PC-3 (cell line): ENCODE measurements at regions not wholly inside any gene's neighbourhood (a gene's known extent, or its start where the extent isn't known, plus 50 kb on each side); places are given as distances from the start of the nearest gene placed in this dataset.

Source experiments
- ATAC-seq: fragments of 200-7000 bp; cut with Tn5 transposase; 2 replicates; pipeline ENCODE4 v1.9.1; 2020; ENCODE audit warnings: mild to moderate bottlenecking, moderate library complexity
- BruUV-seq: library from RNA; stranded (reverse); fragments of 400-500 nt; replicated peaks from 2 replicates; lab custom pipeline; 2021; lab: Mats Ljungman, UMichigan
- CTCF ChIA-PET: fragments of 300-600 bp; sonication (Branson Sonifier 250); formaldehyde crosslinking; loops from one replicate; lab custom pipeline; 2022; ENCODE audit warnings: antibody characterized with exemption; lab: Charles Lee
- POLR2A ChIA-PET: fragments of 300-600 bp; sonication (Branson Sonifier 250); formaldehyde crosslinking; loops from one replicate; lab custom pipeline; 2022; ENCODE audit warnings: antibody characterized with exemption; ENCODE audit not compliant: unreplicated experiment; lab: Charles Lee
- DNase-seq: peaks from one replicate; pipeline ENCODE4 v3.0.0-alpha.2; 2015
- H2AFZ ChIP-seq: fragments of 300-600 bp; sonication (generic); 2 replicates; pipeline ENCODE4 v1.6.0; 2016; ENCODE audit warnings: antibody characterized with exemption, low read length
- H3F3A ChIP-seq: fragments of 300-600 bp; sonication (generic); one replicate; pipeline ENCODE4 v1.6.0; 2017; ENCODE audit warnings: antibody characterized with exemption, low read length, control low read depth, mild to moderate bottlenecking; ENCODE audit not compliant: unreplicated experiment
- H3K27ac ChIP-seq: fragments of 300-600 bp; sonication (generic); 2 replicates; pipeline ENCODE4 v1.5.1; 2016; ENCODE audit warnings: mild to moderate bottlenecking, low read length
- H3K27me3 ChIP-seq: fragments of 300-600 bp; sonication (generic); 2 replicates; pipeline ENCODE4 v1.6.1; 2016; ENCODE audit warnings: low read length, mixed read lengths
- H3K36me3 ChIP-seq: fragments of 300-600 bp; sonication (generic); 2 replicates; pipeline ENCODE4 v1.6.1; 2016; ENCODE audit warnings: low read depth, mixed run types, low read length, mixed read lengths
- H3K4me1 ChIP-seq: fragments of 300-600 bp; sonication (generic); 2 replicates; pipeline ENCODE4 v1.5.1; 2016; ENCODE audit warnings: low read length; ENCODE audit not compliant: insufficient read depth
- H3K4me2 ChIP-seq: fragments of 300-600 bp; sonication (generic); 2 replicates; pipeline ENCODE4 v1.6.0; 2016; ENCODE audit warnings: low read length
- H3K4me3 ChIP-seq: fragments of 300-600 bp; sonication (generic); 2 replicates; pipeline ENCODE4 v1.5.1; 2016; ENCODE audit warnings: mild to moderate bottlenecking, low read length, mixed read lengths
- H3K79me2 ChIP-seq: fragments of 300-600 bp; sonication (generic); 2 replicates; pipeline ENCODE4 v1.6.1; 2017; ENCODE audit warnings: low read length, mixed read lengths
- H3K9ac ChIP-seq: fragments of 300-600 bp; sonication (generic); 2 replicates; pipeline ENCODE4 v1.6.0; 2016; ENCODE audit warnings: mild to moderate bottlenecking, low read length
- H3K9me2 ChIP-seq: fragments of 300-600 bp; sonication (generic); replicated peaks from 2 replicates; pipeline ENCODE4 v1.6.1; 2016; ENCODE audit warnings: mixed run types, low read length, mixed read lengths
- H3K9me3 ChIP-seq: fragments of 300-600 bp; sonication (generic); 2 replicates; pipeline ENCODE4 v1.6.1; 2016; ENCODE audit warnings: low read length, mixed read lengths
- H4K20me1 ChIP-seq: fragments of 300-600 bp; sonication (generic); 2 replicates; pipeline ENCODE4 v1.6.1; 2016; ENCODE audit warnings: low read length, mixed read lengths
- CTCF ChIP-seq: fragments of 300-600 bp; sonication (generic); conservative IDR thresholded peaks from 2 replicates; pipeline ENCODE4 v1.5.1; 2017; ENCODE audit warnings: antibody characterized with exemption, low read depth, mild to moderate bottlenecking, low read length
- EZH2 ChIP-seq: fragments of 300-600 bp; sonication (generic); IDR thresholded peaks from one replicate; pipeline ENCODE4 v1.6.1; 2017; ENCODE audit warnings: antibody characterized with exemption, mild to moderate bottlenecking, low read length; ENCODE audit not compliant: unreplicated experiment
- EZH2phosphoT487 ChIP-seq: fragments of 300-600 bp; sonication (generic); IDR thresholded peaks from 2 replicates; pipeline ENCODE4 v1.6.1; 2018; ENCODE audit warnings: mild to moderate bottlenecking, antibody characterized with exemption, low read length, borderline replicate concordance
- intact Hi-C: fragments of 100-400 bp; cut with micrococcal nuclease; formaldehyde crosslinking; loops from 2 replicates; pipeline ENCODE4 v1.9.0; 2023

GRCh38 chr5:68658810-68659372 lies 434.9 kb upstream of the SLC30A5 start:
- no peaks in the 10 kb centered on the region for H3F3A ChIP-seq
- ChIA-PET CTCF (no interaction called here), POLR2A (no interaction called here)
- no peak for DNase-seq
- no peaks in the 10 kb centered on the region for H3K4me1 ChIP-seq
- no peak overlapping the region for H3K4me2 ChIP-seq
- H3K79me2 ChIP-seq: no peaks in the 10 kb centered on the region
- intact Hi-C loops: no loop called here
- no peak overlapping the region for H2AFZ ChIP-seq
- no peaks in the 10 kb centered on the region for H3K27me3 ChIP-seq
- no peaks in the 10 kb centered on the region for H3K9me2 ChIP-seq
- no peaks in the 10 kb centered on the region for H3K9me3 ChIP-seq
- BruUV-seq: no TSS peak
- H3K27ac ChIP-seq: no peak overlapping the region
- no peaks in the 10 kb centered on the region for H4K20me1 ChIP-seq
- no peak overlapping the region for H3K9ac ChIP-seq
- no peak for ATAC-seq
- TF ChIP-seq CTCF: no peak
- no peak for TF ChIP-seq EZH2
- no peak for TF ChIP-seq EZH2phosphoT487
- no peaks in the 10 kb centered on the region for H3K36me3 ChIP-seq
- H3K4me3 ChIP-seq: no peak overlapping the region

- Histone ChIP-seq H3F3A (no peaks in the 10 kb centered on the region), H4K20me1 (no peaks in the 10 kb centered on the region), H3K4me1 (no peaks in the 10 kb centered on the region), H3K79me2 (no peaks in the 10 kb centered on the region), H3K36me3 (no peaks in the 10 kb centered on the region), H3K9me3 (no peaks in the 10 kb centered on the region), H3K9me2 (no peaks in the 10 kb centered on the region), H3K9ac (no peak overlapping the region), H3K4me2 (no peak overlapping the region), H3K27me3 (no peaks in the 10 kb centered on the region), H3K27ac (no peak overlapping the region), H2AFZ (no peak overlapping the region), H3K4me3 (no peak overlapping the region)
- no TSS peak for BruUV-seq
- no peak for TF ChIP-seq EZH2
- TF ChIP-seq EZH2phosphoT487: no peak
- TF ChIP-seq CTCF: no peak
- intact Hi-C loops: no loop called here
- ATAC-seq (no peak), DNase-seq (peak; percentile 4)
- CTCF ChIA-PET: no interaction called here
- POLR2A ChIA-PET: no interaction called here
Observed at GRCh38 chr5:68659881-68660280, 433.9 kb upstream of the SLC30A5 start.

GRCh38 chr5:68661237-68661636 lies 432.6 kb upstream of the SLC30A5 start:
- Histone ChIP-seq H3K27me3 (no peaks in the 10 kb centered on the region), H2AFZ (no peak overlapping the region), H3F3A (no peaks in the 10 kb centered on the region), H3K27ac (no peak overlapping the region), H3K9me2 (no peaks in the 10 kb centered on the region), H3K4me1 (no peaks in the 10 kb centered on the region), H4K20me1 (no peaks in the 10 kb centered on the region), H3K79me2 (no peaks in the 10 kb centered on the region), H3K36me3 (no peaks in the 10 kb centered on the region), H3K9me3 (no peaks in the 10 kb centered on the region), H3K4me3 (no peak overlapping the region), H3K9ac (no peak overlapping the region), H3K4me2 (no peak overlapping the region)
- no peak for TF ChIP-seq EZH2phosphoT487
- peak; percentile 44 for TF ChIP-seq CTCF
- ATAC-seq (peak; percentile 31; the same call in 1 of the 2 replicates), DNase-seq (peak; percentile 27)
- ChIA-PET CTCF (no interaction called here), POLR2A (no interaction called here)
- intact Hi-C loops: no loop called here
- BruUV-seq: no TSS peak
